SIG-M5 treated with dmso at 0.1 percent for 504 hours (cell line): ENCODE measurements at regions not wholly inside any gene's neighbourhood (a gene's known extent, or its start where the extent isn't known, plus 50 kb on each side); places are given as distances from the start of the nearest gene placed in this dataset.

Experiments
- DNase-seq: peaks from one replicate; lab custom pipeline; 2025; ENCODE audit not compliant: unreplicated experiment; lab: John Stamatoyannopoulos, UW

GRCh38 chr13:54150851-54151250, 1122.2 kb downstream of the OLFM4 start:
- no peak for DNase-seq

GRCh38 chr13:54162069-54162468, 1133.5 kb downstream of the OLFM4 start:
- no peak for DNase-seq

- DNase-seq = no peak
These were observed 1137.1 kb downstream of the OLFM4 start for GRCh38 chr13:54165581-54166215.

- no peak for DNase-seq
These were observed 1145.4 kb downstream of the OLFM4 start for GRCh38 chr13:54173996-54174395.

GRCh38 chr13:54175466-54175865, 1146.9 kb downstream of the OLFM4 start:
- DNase-seq = no peak

- DNase-seq = no peak
These were observed 1148.9 kb downstream of the OLFM4 start for GRCh38 chr13:54177466-54177865.

GRCh38 chr13:54183166-54183565, 1154.6 kb downstream of the OLFM4 start:
- DNase-seq = no peak

GRCh38 chr13:54183728-54184127, 1155.1 kb downstream of the OLFM4 start:
- no peak for DNase-seq

- no peak for DNase-seq
These were observed 1156.0 kb downstream of the OLFM4 start for GRCh38 chr13:54184576-54184975.

- no peak for DNase-seq
These were observed 1156.5 kb downstream of the OLFM4 start for GRCh38 chr13:54185101-54185500.

- peak; percentile 17 for DNase-seq
These were observed 1157.2 kb downstream of the OLFM4 start for GRCh38 chr13:54185785-54186184.

- DNase-seq = no peak
These were observed 1158.8 kb downstream of the OLFM4 start for GRCh38 chr13:54187461-54187860.

- DNase-seq = no peak
These were observed 1165.8 kb downstream of the OLFM4 start for GRCh38 chr13:54194233-54195024.

GRCh38 chr13:54196684-54197083, 1168.1 kb downstream of the OLFM4 start:
- DNase-seq = no peak

GRCh38 chr13:54198911-54199310, 1170.3 kb downstream of the OLFM4 start:
- DNase-seq = no peak

GRCh38 chr13:54206626-54207025, 1178.0 kb downstream of the OLFM4 start:
- no peak for DNase-seq

GRCh38 chr13:54210397-54211049, 1181.9 kb downstream of the OLFM4 start:
- peak; percentile 37 for DNase-seq

- DNase-seq = no peak
These were observed 1187.6 kb downstream of the OLFM4 start for GRCh38 chr13:54216221-54216620.

- DNase-seq = no peak
These were observed 1198.3 kb downstream of the OLFM4 start for GRCh38 chr13:54226876-54227275.

GRCh38 chr13:54232700-54233099, 1204.1 kb downstream of the OLFM4 start:
- no peak for DNase-seq

GRCh38 chr13:54234607-54235006, 1206.0 kb downstream of the OLFM4 start:
- DNase-seq = no peak

GRCh38 chr13:54241719-54242118, 1213.1 kb downstream of the OLFM4 start:
- DNase-seq = no peak
